IMR-90 (cell line): ENCODE measurements at regions not wholly inside any gene's neighbourhood (a gene's known extent, or its start where the extent isn't known, plus 50 kb on each side); places are given as distances from the start of the nearest gene placed in this dataset.

Source experiments
- ATAC-seq: fragments of 200-7000 bp; cut with Tn5 transposase; 2 replicates; pipeline ENCODE4 v1.9.1; 2020; ENCODE audit warnings: low read depth, mild to moderate bottlenecking, moderate library complexity
- BruUV-seq: library from RNA; stranded (reverse); fragments of 400-500 nt; replicated peaks from 2 replicates; lab custom pipeline; 2021; lab: Mats Ljungman, UMichigan
- CTCF ChIA-PET: fragments of 300-600 bp; formaldehyde crosslinking; extraction: SDS; loops from one replicate; lab custom pipeline; 2021; ENCODE audit warnings: antibody characterized with exemption; lab: Yijun Ruan, JAX
- POLR2A ChIA-PET: fragments of 300-600 bp; sonication (Branson Sonifier 250); formaldehyde crosslinking; loops from one replicate; lab custom pipeline; 2022; ENCODE audit warnings: antibody characterized with exemption; ENCODE audit not compliant: unreplicated experiment; lab: Charles Lee
- DNase-seq: peaks from one replicate; pipeline ENCODE4 v3.0.0; 2013
- H2AFZ ChIP-seq: replicated peaks from 2 replicates; pipeline ENCODE3; 2013; ENCODE audit warnings: low read length, mild to moderate bottlenecking; ENCODE audit not compliant: poor library complexity
- H2AK5ac ChIP-seq: 2 replicates; pipeline ENCODE4 v1.6.1; 2013; ENCODE audit warnings: low read depth, low read length, inconsistent platforms
- H2AK9ac ChIP-seq: replicated peaks from 2 replicates; pipeline ENCODE3; 2013; ENCODE audit warnings: mild to moderate bottlenecking, low read depth, low read length, moderate library complexity; ENCODE audit not compliant: poor library complexity
- H2BK120ac ChIP-seq: 2 replicates; pipeline ENCODE4 v1.6.1; 2013; ENCODE audit warnings: low read depth, low read length, inconsistent platforms
- H2BK15ac ChIP-seq: 3 replicates; pipeline ENCODE4 v1.6.1; 2013; ENCODE audit warnings: low read depth, low read length, inconsistent platforms
- H2BK20ac ChIP-seq: 2 replicates; pipeline ENCODE4 v1.6.1; 2013; ENCODE audit warnings: low read depth, mild to moderate bottlenecking, inconsistent platforms, low read length, moderate library complexity
- H2BK5ac ChIP-seq: 2 replicates; pipeline ENCODE4 v1.6.1; 2013; ENCODE audit warnings: mild to moderate bottlenecking, low read depth, low read length, inconsistent platforms; ENCODE audit not compliant: poor library complexity, severe bottlenecking
- H3K14ac ChIP-seq: replicated peaks from 2 replicates; pipeline ENCODE4 v1.6.1; 2013; ENCODE audit warnings: low read depth, low read length, inconsistent platforms
- H3K18ac ChIP-seq: 2 replicates; pipeline ENCODE4 v1.6.1; 2013; ENCODE audit warnings: low read depth, low read length, control low read depth
- H3K23ac ChIP-seq: 2 replicates; pipeline ENCODE4 v1.6.1; 2013; ENCODE audit warnings: low read depth, low read length, inconsistent platforms
- H3K27ac ChIP-seq: 2 replicates; pipeline ENCODE4 v1.5.1; 2013; ENCODE audit warnings: mild to moderate bottlenecking, control low read depth, low read length; ENCODE audit not compliant: insufficient read depth
- H3K27me3 ChIP-seq: 2 replicates; pipeline ENCODE4 v1.6.1; 2013; ENCODE audit warnings: low read length; ENCODE audit not compliant: control insufficient read depth, insufficient read depth
- H3K36me3 ChIP-seq: 2 replicates; pipeline ENCODE4 v1.6.1; 2013; ENCODE audit warnings: low read length, mixed read lengths; ENCODE audit not compliant: control insufficient read depth, insufficient read depth
- H3K4ac ChIP-seq: 2 replicates; pipeline ENCODE4 v1.6.1; 2013; ENCODE audit warnings: low read depth, low read length, inconsistent platforms
- H3K4me1 ChIP-seq: 2 replicates; pipeline ENCODE4 v1.6.1; 2013; ENCODE audit warnings: low read length, mixed read lengths; ENCODE audit not compliant: control insufficient read depth, insufficient read depth
- H3K4me2 ChIP-seq: 2 replicates; pipeline ENCODE4 v1.6.1; 2013; ENCODE audit warnings: low read depth, mild to moderate bottlenecking, control low read depth, low read length, moderate library complexity
- H3K4me3 ChIP-seq: 2 replicates; pipeline ENCODE4 v1.5.1; 2013; ENCODE audit warnings: low read depth, mild to moderate bottlenecking, control low read depth, low read length, moderate library complexity; ENCODE audit not compliant: insufficient read depth
- H3K56ac ChIP-seq: 2 replicates; pipeline ENCODE4 v1.6.1; 2013; ENCODE audit warnings: low read length, inconsistent platforms; ENCODE audit not compliant: insufficient read depth; ENCODE audit errors: extremely low read depth
- H3K79me1 ChIP-seq, 2 experiments: 2 replicates each; pipeline ENCODE4 v1.6.1; 2013; ENCODE audit warnings: low read length in 2 of 2, inconsistent platforms in 1 of 2, low read depth in 1 of 2
- H3K9ac ChIP-seq: 2 replicates; pipeline ENCODE4 v1.6.1; 2013; ENCODE audit warnings: low read depth, low read length, control low read depth
- H3K9me1 ChIP-seq: 2 replicates; pipeline ENCODE4 v1.6.1; 2013; ENCODE audit warnings: low read length, inconsistent platforms; ENCODE audit not compliant: insufficient read depth
- H3K9me3 ChIP-seq: 2 replicates; pipeline ENCODE4 v1.6.1; 2013; ENCODE audit warnings: low read length; ENCODE audit not compliant: control insufficient read depth, insufficient read depth
- H4K20me1 ChIP-seq: 2 replicates; pipeline ENCODE4 v1.6.1; 2013; ENCODE audit warnings: low read length, inconsistent platforms; ENCODE audit not compliant: insufficient read depth
- H4K5ac ChIP-seq: 2 replicates; pipeline ENCODE4 v1.6.1; 2013; ENCODE audit warnings: mild to moderate bottlenecking, low read depth, low read length, control low read depth
- H4K8ac ChIP-seq, 2 experiments: 2 replicates each; pipeline ENCODE4 v1.6.1; 2013; ENCODE audit warnings: low read depth in 2 of 2, low read length in 2 of 2, control low read depth in 1 of 2, inconsistent platforms in 1 of 2
- H4K91ac ChIP-seq: 2 replicates; pipeline ENCODE4 v1.6.1; 2013; ENCODE audit warnings: low read depth, low read length, inconsistent platforms; ENCODE audit not compliant: insufficient read depth
- FOS ChIP-seq: fragments of 150-350 bp; IDR thresholded peaks from 2 replicates; pipeline ENCODE4 v1.6.1; 2016; ENCODE audit warnings: low read depth, low read length
- MAZ ChIP-seq: IDR thresholded peaks from 2 replicates; pipeline ENCODE4 v1.6.1; 2012; ENCODE audit warnings: low read depth, mild to moderate bottlenecking, low read length, improper control_type of control experiment, moderate library complexity, borderline replicate concordance
- WGBS, 2 experiments: methylation state at CpG; one replicate each; pipeline versions ENCODE4 v1.1.5 to v1.1.7; 2013; ENCODE audit warnings: missing lambda C conversion rate in 2 of 2; ENCODE audit not compliant: insufficient read length in 1 of 2; ENCODE audit errors: extremely low coverage in 2 of 2; 5-methylcytosine and 5-hydroxymethylcytosine counted together
- dilution Hi-C: fragments of 300-500 bp; cut with HindIII; formaldehyde crosslinking; loops from one replicate; pipeline ENCODE4 v1.14.3; 2018; ENCODE audit warnings: low sequenced_read_pairs; ENCODE audit not compliant: unreplicated experiment
- in situ Hi-C: fragments of 300-500 bp; cut with MboI; formaldehyde crosslinking; loops from 3 replicates; pipeline ENCODE4 v1.14.3; 2019; ENCODE audit warnings: low sequenced_read_pairs, inconsistent platforms, mixed read lengths
- intact Hi-C: fragments of 100-400 bp; cut with micrococcal nuclease; formaldehyde crosslinking; loops from 2 replicates; pipeline ENCODE4 v1.10.0; 2022

DNA sequence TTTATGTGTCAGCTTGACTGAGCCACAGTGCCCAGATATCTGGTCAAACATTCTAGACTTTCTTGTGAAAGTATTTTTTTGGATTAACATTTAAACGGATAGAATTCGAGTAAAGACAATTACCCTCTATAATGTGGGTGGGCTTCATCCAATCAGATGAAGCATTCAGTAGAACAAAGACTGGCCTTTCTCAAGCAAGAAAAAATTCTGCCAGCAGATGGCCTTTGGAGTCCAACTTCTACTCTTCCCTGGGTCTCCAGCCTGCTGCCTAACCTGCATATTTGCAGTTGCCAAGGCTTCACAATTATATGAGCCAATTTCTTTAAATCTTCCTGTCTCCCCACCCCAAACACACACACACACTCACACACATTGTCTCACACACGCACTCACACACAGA is 86.4 kb downstream of the MED10 start:
- H3K4me1 ChIP-seq, result no peaks in the 10 kb centered on the region
- no CpG with 5 or more reads among the region's 3 CpGs for WGBS, 2 experiments
- H3K4ac ChIP-seq, result no peak overlapping the region
- H3K27ac ChIP-seq, result no peak overlapping the region
- H4K5ac ChIP-seq, result no peak overlapping the region
- no peak for ATAC-seq
- TF ChIP-seq FOS (no peak), MAZ (no peak)
- H2BK5ac ChIP-seq, result no peak overlapping the region
- H3K36me3 ChIP-seq, result no peaks in the 10 kb centered on the region
- no peaks in the 10 kb centered on the region; the same call in 1 of the 2 replicates for H3K9me3 ChIP-seq
- H2BK20ac ChIP-seq, result no peak overlapping the region
- no peak overlapping the region for H3K9ac ChIP-seq
- no peak overlapping the region for H3K18ac ChIP-seq
- DNase-seq, result no peak
- intact Hi-C loops (no loop called here), in situ Hi-C loops (no loop called here), dilution Hi-C loops (no loop called here)
- no peak overlapping the region for H2BK120ac ChIP-seq
- no peaks in the 10 kb centered on the region for H4K20me1 ChIP-seq
- H3K4me2 ChIP-seq, result no peak overlapping the region
- H3K27me3 ChIP-seq, result no peaks in the 10 kb centered on the region
- H3K4me3 ChIP-seq, result no peak overlapping the region
- H2AFZ ChIP-seq, result no peak overlapping the region
- no peak overlapping the region for H4K91ac ChIP-seq
- H3K79me1 ChIP-seq, result no peaks in the 10 kb centered on the region
- H3K56ac ChIP-seq, result no peak overlapping the region
- H3K9me1 ChIP-seq, result no peaks in the 10 kb centered on the region
- POLR2A ChIA-PET, result no interaction called here
- no peak overlapping the region for H3K14ac ChIP-seq
- no peak overlapping the region for H2BK15ac ChIP-seq
- H2AK9ac ChIP-seq, result no peak overlapping the region
- CTCF ChIA-PET, result no interaction called here
- no peak overlapping the region for H3K23ac ChIP-seq
- H2AK5ac ChIP-seq, result no peak overlapping the region
- H4K8ac ChIP-seq, result no peak overlapping the region
- no TSS peak for BruUV-seq
